Activated T-helper 1 cell treated with anti-CD3 and anti-CD28 coated beads, Interleukin-12 subunit alpha, Interleukin-12 subunit beta, Interleukin-2, Interleukin-4 antibody, amounts not matched to agents 30 ng/mL and 10 ng/mL and 1 ng/mL, durations not matched to agents 14 hours and 24 hours and 36 hours (primary cell): ENCODE measurements at regions not wholly inside any gene's neighbourhood (a gene's known extent, or its start where the extent isn't known, plus 50 kb on each side); places are given as distances from the start of the nearest gene placed in this dataset.

Source experiments
- DNase-seq: peaks from one replicate; pipeline ENCODE4 v3.0.0; 2021; ENCODE audit warnings: low spot score
- H3K27ac Mint-ChIP-seq: one replicate; pipeline ENCODE4 v1.8.0; 2021; ENCODE audit warnings: mild to moderate bottlenecking, mixed read lengths
- H3K27me3 Mint-ChIP-seq: one replicate; pipeline ENCODE4 v1.8.0; 2022; ENCODE audit warnings: mild to moderate bottlenecking, moderate library complexity, mixed read lengths; ENCODE audit not compliant: insufficient read depth
- H3K36me3 Mint-ChIP-seq: one replicate; pipeline ENCODE4 v1.8.0; 2021; ENCODE audit warnings: low read depth, mixed read lengths
- H3K4me1 Mint-ChIP-seq: one replicate; pipeline ENCODE4 v1.8.0; 2021; ENCODE audit warnings: low read depth, mixed read lengths
- H3K4me3 Mint-ChIP-seq: one replicate; pipeline ENCODE4 v1.8.0; 2021; ENCODE audit warnings: mild to moderate bottlenecking, moderate library complexity, mixed read lengths
- H3K9me3 Mint-ChIP-seq: one replicate; pipeline ENCODE4 v1.8.0; 2021; ENCODE audit warnings: mixed read lengths
- intact Hi-C: fragments of 100-400 bp; cut with micrococcal nuclease; formaldehyde crosslinking; loops from one replicate; pipeline ENCODE4 v1.15.1; 2024

DNA sequence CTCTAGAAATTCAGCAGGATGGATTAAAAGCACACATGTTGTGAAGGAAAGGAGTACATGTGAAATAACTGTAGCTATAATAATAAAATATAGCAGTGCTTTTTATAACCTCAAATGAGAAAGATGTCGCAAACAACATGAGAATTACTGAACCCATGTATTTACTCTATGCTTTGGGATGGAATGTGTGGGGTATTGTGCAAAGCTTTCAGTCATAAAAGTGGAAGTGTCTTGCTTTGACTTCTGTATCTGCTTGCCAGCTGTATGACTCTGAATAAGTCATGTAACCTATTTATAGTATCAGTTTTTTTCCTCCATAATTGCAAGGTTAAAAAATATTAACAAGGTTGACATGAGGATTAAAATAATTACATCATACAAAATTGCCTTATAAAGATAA is 519.3 kb upstream of the CADM2 start:
- Mint-ChIP-seq H3K27me3 (no peaks in the 10 kb centered on the region), H3K9me3 (peaks cover 13% of the 10 kb centered on the region), H3K36me3 (no peaks in the 10 kb centered on the region), H3K4me1 (no peaks in the 10 kb centered on the region), H3K27ac (no peak overlapping the region), H3K4me3 (no peak overlapping the region)
- DNase-seq = no peak
- intact Hi-C loops = no loop called here

DNA sequence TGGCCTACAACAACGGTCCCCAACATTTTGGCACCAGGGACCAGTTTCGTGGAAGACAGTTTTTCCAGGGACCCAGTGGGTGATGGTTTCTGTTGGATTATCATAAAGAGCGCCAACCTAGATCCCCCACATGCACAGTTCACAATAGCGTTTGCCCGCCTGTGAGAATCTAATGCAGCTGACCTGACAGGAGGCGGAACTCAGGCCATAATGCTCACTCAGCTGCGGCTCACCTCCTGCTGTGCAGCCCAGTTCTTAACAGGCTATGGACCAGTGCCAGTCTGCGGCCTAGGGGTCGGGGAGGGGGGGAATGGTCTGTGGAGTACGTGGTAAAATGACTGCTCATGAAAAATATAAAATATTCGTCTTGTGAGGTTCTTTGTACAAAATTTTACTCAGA is 518.5 kb upstream of the CADM2 start:
- intact Hi-C loops = no loop called here
- Mint-ChIP-seq H3K4me1 (no peaks in the 10 kb centered on the region), H3K27ac (no peak overlapping the region), H3K4me3 (no peak overlapping the region), H3K36me3 (no peaks in the 10 kb centered on the region), H3K27me3 (no peaks in the 10 kb centered on the region), H3K9me3 (peaks cover 8% of the 10 kb centered on the region)
- no peak for DNase-seq

DNA sequence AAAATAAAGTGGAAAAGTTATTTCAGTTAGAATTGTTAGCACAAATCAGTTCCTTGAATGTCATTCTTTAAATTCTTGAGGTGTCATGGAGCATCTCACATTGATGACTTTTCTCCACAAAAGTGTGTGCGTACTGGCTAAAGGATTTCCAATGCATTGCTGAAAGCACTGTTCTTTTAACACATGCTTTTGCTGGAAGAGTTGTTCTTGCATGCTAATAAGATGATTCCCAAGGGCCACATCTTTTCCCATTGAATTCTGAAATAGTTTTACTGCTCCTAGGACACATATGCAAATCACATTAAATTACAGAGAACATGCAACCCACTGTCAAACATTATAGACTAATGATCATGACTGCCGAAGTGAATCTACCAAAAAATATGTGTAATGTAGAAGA is 516.3 kb upstream of the CADM2 start:
- H3K4me3 Mint-ChIP-seq = no peak overlapping the region
- intact Hi-C loops = no loop called here
- DNase-seq = no peak

DNA sequence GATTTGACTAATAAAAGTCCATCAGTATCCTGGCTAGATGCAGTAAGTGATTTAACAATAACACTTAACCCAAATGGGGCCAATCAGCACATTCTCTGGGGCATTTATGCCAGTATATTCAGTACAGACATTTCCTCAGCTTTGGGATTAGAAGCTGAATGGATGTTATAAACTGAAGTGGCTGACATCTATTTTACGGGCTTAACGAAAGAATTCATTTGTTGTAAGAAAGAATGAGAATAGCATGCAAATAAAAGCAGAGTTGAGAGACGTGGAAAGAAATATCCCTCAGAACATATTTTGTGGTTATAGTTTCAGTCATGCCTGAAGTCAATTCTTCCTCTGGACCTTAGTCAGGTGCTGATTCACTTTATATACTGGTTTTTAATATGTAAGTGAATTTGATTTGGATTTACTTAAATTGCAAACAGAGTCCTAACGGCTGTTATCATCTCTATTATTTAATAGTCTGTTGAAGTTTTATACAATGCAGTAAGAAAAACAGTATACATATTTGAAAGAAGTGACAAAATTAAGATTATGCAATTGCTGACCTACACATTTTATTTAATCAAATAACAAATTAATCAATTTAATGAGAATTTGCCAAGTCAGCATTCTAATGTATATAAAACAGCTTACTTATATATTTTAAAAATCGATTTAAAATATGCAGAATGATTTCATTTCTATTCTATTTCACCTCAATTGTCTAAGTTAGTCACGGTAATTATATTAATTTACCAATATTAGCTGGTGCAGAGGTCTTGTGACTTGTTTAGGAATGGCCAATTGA is 513.9 kb upstream of the CADM2 start:
- no peaks in the 10 kb centered on the region for H3K36me3 Mint-ChIP-seq
- H3K27me3 Mint-ChIP-seq = no peaks in the 10 kb centered on the region
- intact Hi-C loops = no loop called here
- no peak overlapping the region for H3K27ac Mint-ChIP-seq
- no peak overlapping the region for H3K4me3 Mint-ChIP-seq
- H3K9me3 Mint-ChIP-seq = peaks cover 11% of the 10 kb centered on the region
- no peak for DNase-seq
- no peaks in the 10 kb centered on the region for H3K4me1 Mint-ChIP-seq

More for the DNA sequence above, 516.3 kb upstream of the CADM2 start:
- peaks cover 8% of the 10 kb centered on the region for H3K9me3 Mint-ChIP-seq
- no peaks in the 10 kb centered on the region for H3K4me1 Mint-ChIP-seq
- no peaks in the 10 kb centered on the region for H3K36me3 Mint-ChIP-seq
- no peaks in the 10 kb centered on the region for H3K27me3 Mint-ChIP-seq
- no peak overlapping the region for H3K27ac Mint-ChIP-seq

DNA sequence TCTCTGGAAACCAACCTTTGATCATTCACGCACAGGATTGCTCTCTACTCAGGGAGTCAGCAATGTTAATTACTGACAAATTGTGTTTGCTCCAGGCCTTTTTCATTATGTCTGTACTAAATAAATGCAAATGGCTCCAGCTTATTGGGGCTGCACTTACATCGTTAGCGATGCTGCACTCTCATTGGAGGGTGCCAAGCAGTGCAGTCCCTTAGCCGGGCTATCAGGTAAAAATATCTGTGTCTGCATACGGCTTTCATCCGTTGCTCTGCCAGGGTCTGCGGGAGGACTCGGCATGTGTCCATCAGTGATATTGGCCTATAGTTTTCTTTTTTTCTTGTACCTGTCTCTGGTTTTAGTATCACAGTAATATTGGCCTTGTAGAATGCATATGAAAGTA is 471.5 kb upstream of the CADM2 start:
- intact Hi-C loops = no loop called here
- Mint-ChIP-seq H3K36me3 (no peaks in the 10 kb centered on the region), H3K27ac (no peak overlapping the region), H3K9me3 (peaks cover 12% of the 10 kb centered on the region), H3K4me1 (no peaks in the 10 kb centered on the region), H3K27me3 (no peaks in the 10 kb centered on the region), H3K4me3 (no peak overlapping the region)
- no peak for DNase-seq

DNA sequence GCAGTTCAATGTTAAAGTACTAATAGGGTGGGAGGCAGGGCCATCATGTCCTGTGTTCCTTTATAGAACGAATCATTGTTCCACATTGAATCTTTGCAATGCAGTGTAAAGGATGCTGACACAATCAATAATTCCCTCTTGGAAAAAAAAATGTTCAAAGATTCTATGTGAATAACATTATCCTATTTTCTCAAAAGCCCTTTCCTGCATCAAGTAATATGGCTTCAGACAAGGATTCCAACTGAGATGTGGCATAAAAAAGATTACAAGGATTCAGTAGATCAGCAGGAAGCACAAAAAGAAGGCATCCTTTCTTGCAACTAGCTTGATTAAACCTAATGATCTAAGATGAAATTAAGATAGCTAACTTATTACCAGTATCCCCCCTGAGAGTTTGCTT is 454.0 kb upstream of the CADM2 start:
- H3K4me3 Mint-ChIP-seq = no peak overlapping the region
- no peaks in the 10 kb centered on the region for H3K4me1 Mint-ChIP-seq
- H3K27ac Mint-ChIP-seq = no peak overlapping the region
- no peaks in the 10 kb centered on the region for H3K36me3 Mint-ChIP-seq
- no peaks in the 10 kb centered on the region for H3K27me3 Mint-ChIP-seq
- intact Hi-C loops = no loop called here
- peaks cover 13% of the 10 kb centered on the region for H3K9me3 Mint-ChIP-seq
- no peak for DNase-seq

DNA sequence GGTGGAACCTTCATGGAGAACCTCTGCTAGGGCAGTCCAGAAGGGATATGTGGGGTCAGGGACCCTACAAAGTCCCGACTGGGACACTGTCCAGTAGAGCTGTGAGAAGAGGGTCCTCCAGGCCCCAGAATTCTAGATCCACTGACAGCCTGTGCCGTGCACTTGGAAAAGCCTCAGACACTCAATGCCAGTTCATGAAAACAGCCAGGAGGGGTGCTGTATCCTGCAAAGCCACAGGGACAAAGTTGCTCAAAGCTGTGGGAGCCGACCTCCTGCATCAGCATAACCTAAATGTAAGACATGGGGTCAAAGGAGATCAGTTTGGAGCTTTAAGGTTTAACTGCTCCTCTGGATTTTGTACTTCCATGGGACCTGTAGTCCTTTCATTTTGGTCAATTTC is 448.8 kb upstream of the CADM2 start:
- intact Hi-C loops = no loop called here
- peaks cover 15% of the 10 kb centered on the region for H3K9me3 Mint-ChIP-seq
- H3K4me1 Mint-ChIP-seq = no peaks in the 10 kb centered on the region
- H3K27ac Mint-ChIP-seq = no peak overlapping the region
- DNase-seq = no peak
- no peaks in the 10 kb centered on the region for H3K36me3 Mint-ChIP-seq
- H3K27me3 Mint-ChIP-seq = no peaks in the 10 kb centered on the region
- H3K4me3 Mint-ChIP-seq = no peak overlapping the region

DNA sequence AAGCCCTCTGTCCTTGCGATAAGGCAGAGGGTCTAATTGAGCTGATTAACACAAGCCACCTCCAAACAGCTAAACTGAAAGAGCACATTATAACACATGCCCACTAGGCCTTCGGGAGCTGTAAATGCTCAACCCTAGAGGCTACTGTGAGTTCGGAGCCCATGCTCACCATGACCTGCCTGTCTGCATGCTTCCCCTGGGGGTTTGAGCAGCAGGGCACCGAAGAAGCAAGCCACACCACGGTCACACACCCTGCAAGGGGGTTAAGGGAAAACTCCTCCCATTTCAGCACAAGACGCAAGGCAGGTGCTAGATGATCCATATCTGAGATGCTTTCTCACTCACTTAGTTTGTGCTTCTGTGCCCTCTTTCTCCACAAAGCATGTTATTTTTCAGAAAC is 435.9 kb upstream of the CADM2 start:
- Mint-ChIP-seq H3K4me3 (no peak overlapping the region), H3K27ac (no peak overlapping the region), H3K36me3 (no peaks in the 10 kb centered on the region), H3K9me3 (no peaks in the 10 kb centered on the region), H3K4me1 (no peaks in the 10 kb centered on the region), H3K27me3 (no peaks in the 10 kb centered on the region)
- DNase-seq = no peak
- intact Hi-C loops = no loop called here

DNA sequence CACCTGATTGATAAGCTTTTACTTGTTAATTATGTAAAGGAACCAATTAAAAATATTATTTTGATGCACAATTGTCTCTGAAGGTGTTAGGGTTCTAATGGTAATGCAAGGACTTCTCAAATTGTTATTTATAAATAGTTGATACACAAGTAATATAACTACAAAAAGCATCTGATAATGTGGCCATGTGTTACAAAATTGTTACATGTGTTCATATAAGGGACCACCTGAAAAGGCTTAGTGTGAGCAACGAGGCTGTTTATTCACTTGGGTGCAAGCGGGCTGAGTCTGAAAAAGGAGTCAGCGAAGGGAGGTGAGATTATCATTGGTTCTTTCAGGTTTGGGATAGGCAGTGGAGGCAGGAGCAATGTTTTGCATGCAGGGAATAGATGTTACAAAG is 421.9 kb upstream of the CADM2 start:
- H3K27me3 Mint-ChIP-seq = no peaks in the 10 kb centered on the region
- H3K4me3 Mint-ChIP-seq = no peak overlapping the region
- H3K4me1 Mint-ChIP-seq = no peaks in the 10 kb centered on the region
- intact Hi-C loops = no loop called here
- H3K9me3 Mint-ChIP-seq = peaks cover 5% of the 10 kb centered on the region
- DNase-seq = no peak
- H3K27ac Mint-ChIP-seq = no peak overlapping the region
- H3K36me3 Mint-ChIP-seq = no peaks in the 10 kb centered on the region

DNA sequence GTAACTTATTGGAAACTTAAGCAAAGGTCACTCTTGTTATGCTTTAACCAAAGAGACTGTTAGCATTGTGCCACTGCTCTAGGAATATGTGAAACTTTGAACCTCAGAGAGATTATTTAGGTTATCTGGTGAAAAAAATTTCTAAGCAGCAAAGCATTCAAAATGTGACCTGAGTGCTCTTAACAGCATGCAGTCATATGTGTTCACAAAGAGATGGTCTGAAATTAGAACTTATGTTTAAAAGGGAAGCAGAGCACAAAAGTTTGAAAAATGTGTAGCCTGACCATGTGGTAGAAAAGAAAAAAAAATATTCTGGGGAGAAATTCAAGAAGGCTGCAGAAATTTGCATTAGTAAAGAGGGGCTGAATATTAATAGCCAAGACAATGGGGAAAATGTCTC is 420.2 kb upstream of the CADM2 start:
- Mint-ChIP-seq H3K9me3 (peaks cover 5% of the 10 kb centered on the region), H3K4me1 (no peaks in the 10 kb centered on the region), H3K36me3 (no peaks in the 10 kb centered on the region), H3K4me3 (no peak overlapping the region), H3K27ac (no peak overlapping the region), H3K27me3 (no peaks in the 10 kb centered on the region)
- intact Hi-C loops = no loop called here
- DNase-seq = no peak

DNA sequence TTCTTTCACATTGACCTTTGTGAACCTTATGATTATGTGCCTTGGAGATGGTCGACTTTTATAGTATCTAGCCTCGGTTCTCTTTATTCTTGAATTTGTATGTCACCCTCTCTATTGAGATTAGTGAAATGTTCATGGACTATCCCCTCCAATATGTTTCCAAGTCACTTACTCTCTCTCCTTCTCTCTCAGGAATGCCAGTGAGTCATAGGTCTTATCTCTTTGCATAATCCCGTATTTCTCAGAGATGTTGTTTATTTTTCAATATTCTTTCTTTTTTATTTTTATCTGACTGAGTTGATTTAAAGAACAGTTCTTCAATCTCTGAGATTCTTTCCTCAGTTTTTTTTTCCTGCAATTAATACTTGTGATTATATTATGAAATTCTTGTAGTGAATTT is 411.6 kb upstream of the CADM2 start:
- Mint-ChIP-seq H3K4me3 (no peak overlapping the region), H3K27ac (no peak overlapping the region), H3K4me1 (no peaks in the 10 kb centered on the region), H3K27me3 (no peaks in the 10 kb centered on the region), H3K36me3 (no peaks in the 10 kb centered on the region), H3K9me3 (no peaks in the 10 kb centered on the region)
- intact Hi-C loops = loop anchor here (5.0 kb wide), 1 partner anchor 410 kb away; the partner anchor contains the start of gene CADM2
- no peak for DNase-seq

DNA sequence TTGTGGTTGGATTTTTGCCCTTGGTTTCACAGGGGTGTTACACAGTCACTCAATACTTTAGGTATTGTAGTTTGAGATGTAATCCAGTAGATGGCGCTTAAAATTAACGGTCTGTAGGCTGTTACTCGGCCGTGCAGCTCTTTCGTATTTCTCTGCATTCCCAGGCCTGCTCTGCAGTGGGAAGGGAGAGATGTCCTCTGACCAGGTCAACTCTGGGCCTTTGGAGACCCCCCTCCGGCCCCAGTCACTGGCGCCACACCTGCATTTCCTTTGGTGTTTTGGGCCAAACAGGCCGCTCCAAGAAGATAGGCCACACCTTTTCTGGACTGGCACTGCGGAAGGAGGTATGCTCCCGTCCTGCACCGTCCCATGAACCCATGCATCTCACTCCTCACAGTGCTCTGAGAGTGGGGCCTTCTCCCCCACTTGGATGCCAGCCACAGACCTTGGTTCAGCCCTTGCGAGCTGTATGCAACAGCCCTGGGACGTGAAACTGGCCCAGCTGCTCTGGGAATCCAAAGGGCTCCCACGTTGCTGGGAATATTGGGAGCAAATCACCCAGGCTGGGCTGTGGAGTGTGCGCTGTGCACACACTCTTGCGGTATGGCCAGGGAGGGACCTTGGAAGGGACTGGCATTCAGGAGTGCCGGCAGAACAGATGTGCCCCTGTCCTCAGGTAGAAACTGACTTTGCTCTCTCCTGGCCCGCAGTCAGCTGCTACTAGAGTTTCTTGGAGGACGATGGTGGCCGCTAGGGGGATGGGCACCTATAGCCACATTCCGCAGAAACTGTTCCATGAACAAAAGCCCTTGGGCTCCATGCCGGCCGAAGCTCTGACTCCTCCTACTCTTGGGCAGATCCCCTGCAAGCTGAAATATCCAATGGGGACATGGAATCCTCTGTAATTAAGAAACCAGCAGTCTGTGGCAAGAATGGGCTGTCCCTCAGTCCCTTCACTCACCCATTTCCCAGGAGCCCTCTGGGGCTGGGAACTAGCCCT is 410.5 kb upstream of the CADM2 start:
- no peaks in the 10 kb centered on the region for H3K9me3 Mint-ChIP-seq
- H3K4me1 Mint-ChIP-seq = no peaks in the 10 kb centered on the region
- H3K27me3 Mint-ChIP-seq = no peaks in the 10 kb centered on the region
- no peak for DNase-seq
- intact Hi-C loops = loop anchor here (1.0 to 5.0 kb wide), 3 partner anchors 409 to 1028 kb away; partner anchors contain the start of gene CADM2
- no peaks in the 10 kb centered on the region for H3K36me3 Mint-ChIP-seq
- H3K27ac Mint-ChIP-seq = no peak overlapping the region
- H3K4me3 Mint-ChIP-seq = no peak overlapping the region

DNA sequence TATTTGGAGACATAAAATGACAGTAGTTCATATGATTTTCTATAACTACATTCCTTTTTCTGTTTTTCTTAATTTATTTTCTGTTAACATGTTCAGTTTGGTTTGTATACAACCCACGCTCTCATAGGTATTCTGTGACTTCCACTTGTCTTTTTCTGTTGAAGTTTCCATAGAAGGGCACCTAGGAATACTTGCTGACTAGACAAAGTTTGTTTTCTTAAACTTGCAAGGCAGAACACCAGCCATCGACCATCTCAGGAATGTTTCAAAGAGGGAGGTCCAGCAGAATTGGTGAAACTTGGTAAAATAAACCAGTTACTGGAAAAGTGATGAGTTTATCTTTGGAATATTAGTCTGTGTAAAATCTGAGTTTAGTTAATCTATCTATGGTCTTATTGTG is 403.2 kb upstream of the CADM2 start:
- DNase-seq = no peak
- Mint-ChIP-seq H3K9me3 (no peaks in the 10 kb centered on the region), H3K4me1 (no peaks in the 10 kb centered on the region), H3K27ac (no peak overlapping the region), H3K4me3 (no peak overlapping the region), H3K36me3 (no peaks in the 10 kb centered on the region), H3K27me3 (no peaks in the 10 kb centered on the region)
- intact Hi-C loops = no loop called here
